ENCODE measurements at regions not wholly inside any gene's neighbourhood (a gene's known extent, or its start where the extent isn't known, plus 50 kb on each side); places are given as distances from the start of the nearest gene placed in this dataset.

GRCh38 chr4:112881842-112882241 lies 167.6 kb upstream of the ANK2 start:
- TF ChIP-seq SMC3 (IDR thresholded peaks at IDR 0.05; ENCODE audit: low read depth, low read length) (no peak), CTCF (conservative IDR thresholded peaks at IDR 0.05; ENCODE audit: low read depth, low read length) (no peak), POLR2A (IDR thresholded peaks at IDR 0.05; ENCODE audit: low read depth, low read length) (no peak), BHLHE40 (IDR thresholded peaks at IDR 0.05; ENCODE audit: low read depth, low read length) (no peak), CEBPB (IDR thresholded peaks at IDR 0.05; ENCODE audit: low read depth, low read length) (no peak), MAZ (IDR thresholded peaks at IDR 0.05; ENCODE audit: borderline replicate concordance, low read depth, low read length) (no peak), USF2 (IDR thresholded peaks at IDR 0.05; ENCODE audit: low read depth, low read length) (no peak), CHD1 (IDR thresholded peaks at IDR 0.05; ENCODE audit: low read depth, low read length) (no peak), MAFK (IDR thresholded peaks at IDR 0.05; ENCODE audit: low read depth, low read length) (no peak)

Data from IMR-90 (cell line).